GM12874 (cell line): ENCODE measurements at regions not wholly inside any gene's neighbourhood (a gene's known extent, or its start where the extent isn't known, plus 50 kb on each side); places are given as distances from the start of the nearest gene placed in this dataset.

Experiments
- TF ChIP-seq, protein P1 (sequence below): IDR thresholded peaks from 2 replicates; pipeline ENCODE4 v1.5.1; 2011; ENCODE audit warnings: low read depth, mild to moderate bottlenecking, control low read depth, low read length, moderate library complexity; ENCODE audit not compliant: insufficient read depth

DNA sequence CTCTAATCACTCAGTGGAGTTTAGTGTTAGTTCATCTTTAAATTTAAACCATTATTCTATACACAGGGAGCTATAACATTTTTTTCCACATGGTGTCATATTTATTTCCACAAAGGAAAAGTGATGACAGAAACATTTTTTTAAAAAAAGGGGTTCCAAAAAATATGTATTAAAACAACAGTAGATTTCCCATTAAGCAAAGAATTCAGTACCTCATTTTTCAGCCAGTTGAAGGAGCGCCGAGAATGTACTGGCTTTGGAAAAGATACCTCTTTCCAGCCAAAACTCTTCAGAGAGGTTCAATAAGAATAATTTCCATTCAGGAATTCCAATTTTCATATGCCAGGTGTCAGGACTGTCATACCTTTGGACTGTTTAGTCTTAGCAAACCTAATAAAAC, 250.5 kb upstream of the MEOX2 start:
- TF ChIP-seq, protein P1, sequence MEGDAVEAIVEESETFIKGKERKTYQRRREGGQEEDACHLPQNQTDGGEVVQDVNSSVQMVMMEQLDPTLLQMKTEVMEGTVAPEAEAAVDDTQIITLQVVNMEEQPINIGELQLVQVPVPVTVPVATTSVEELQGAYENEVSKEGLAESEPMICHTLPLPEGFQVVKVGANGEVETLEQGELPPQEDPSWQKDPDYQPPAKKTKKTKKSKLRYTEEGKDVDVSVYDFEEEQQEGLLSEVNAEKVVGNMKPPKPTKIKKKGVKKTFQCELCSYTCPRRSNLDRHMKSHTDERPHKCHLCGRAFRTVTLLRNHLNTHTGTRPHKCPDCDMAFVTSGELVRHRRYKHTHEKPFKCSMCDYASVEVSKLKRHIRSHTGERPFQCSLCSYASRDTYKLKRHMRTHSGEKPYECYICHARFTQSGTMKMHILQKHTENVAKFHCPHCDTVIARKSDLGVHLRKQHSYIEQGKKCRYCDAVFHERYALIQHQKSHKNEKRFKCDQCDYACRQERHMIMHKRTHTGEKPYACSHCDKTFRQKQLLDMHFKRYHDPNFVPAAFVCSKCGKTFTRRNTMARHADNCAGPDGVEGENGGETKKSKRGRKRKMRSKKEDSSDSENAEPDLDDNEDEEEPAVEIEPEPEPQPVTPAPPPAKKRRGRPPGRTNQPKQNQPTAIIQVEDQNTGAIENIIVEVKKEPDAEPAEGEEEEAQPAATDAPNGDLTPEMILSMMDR: no peak

DNA sequence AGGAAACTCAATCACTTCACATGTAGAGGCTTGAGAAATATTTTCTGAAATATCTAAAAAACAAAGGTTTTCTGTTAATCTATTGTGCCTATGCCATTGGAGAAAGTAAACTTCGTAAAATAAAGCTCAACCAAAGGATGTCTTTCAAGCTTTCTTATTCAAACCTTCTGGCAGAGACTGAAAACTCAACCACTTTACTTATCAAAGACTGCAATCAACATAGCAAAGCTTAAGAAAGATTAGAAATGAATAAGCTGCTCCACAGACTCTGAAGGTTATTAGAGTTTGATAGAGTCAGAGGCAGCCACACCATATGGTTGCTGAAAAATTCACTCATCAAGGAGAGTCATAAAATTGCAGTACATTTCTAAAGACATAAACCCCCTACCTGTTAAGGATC, 245.8 kb upstream of the MEOX2 start:
- TF ChIP-seq, protein P1: no peak

DNA sequence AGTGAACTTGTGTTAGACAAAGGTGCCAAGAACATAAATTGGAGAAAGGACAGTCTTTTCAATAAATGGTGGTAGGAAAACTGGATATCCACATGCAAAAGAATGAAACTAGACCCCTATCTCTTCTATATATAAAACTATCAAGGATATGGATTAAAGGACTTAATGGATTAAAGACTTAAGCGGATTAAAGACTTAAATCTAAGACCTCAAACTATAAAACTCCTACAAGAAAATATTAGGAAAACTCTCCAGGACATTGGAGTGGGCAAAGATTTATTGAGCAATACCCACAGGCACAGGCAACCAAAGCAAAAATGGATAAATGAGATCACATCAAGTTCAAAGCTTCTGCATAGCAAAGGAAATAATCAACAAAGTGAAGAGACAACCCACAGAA, 242.9 kb upstream of the MEOX2 start:
- TF ChIP-seq, protein P1: no peak

DNA sequence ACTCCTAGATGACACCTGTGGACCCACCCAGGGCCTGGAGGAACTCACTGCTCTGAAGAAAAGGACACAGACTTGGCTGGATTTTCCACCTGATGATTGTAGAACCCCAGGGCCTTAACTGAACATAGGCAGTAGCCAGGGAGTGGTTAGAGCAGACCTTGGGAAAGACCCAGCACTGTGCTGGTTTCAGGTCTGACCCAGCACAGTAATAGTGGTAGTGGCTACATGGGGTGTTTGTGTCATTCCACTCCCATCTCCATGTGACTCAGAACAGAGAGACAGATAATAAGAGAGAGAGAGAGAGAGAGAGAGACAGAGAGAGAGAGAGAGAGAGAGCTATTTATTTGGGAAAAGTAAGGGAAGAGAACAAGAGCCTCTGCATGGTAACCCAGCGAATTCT, 239.1 kb upstream of the MEOX2 start:
- TF ChIP-seq, protein P1: no peak

GRCh38 chr7:15924910-15925309, 238.4 kb upstream of the MEOX2 start:
- TF ChIP-seq, protein P1: no peak

GRCh38 chr7:15922002-15922401, 235.5 kb upstream of the MEOX2 start:
- TF ChIP-seq, protein P1: no peak

DNA sequence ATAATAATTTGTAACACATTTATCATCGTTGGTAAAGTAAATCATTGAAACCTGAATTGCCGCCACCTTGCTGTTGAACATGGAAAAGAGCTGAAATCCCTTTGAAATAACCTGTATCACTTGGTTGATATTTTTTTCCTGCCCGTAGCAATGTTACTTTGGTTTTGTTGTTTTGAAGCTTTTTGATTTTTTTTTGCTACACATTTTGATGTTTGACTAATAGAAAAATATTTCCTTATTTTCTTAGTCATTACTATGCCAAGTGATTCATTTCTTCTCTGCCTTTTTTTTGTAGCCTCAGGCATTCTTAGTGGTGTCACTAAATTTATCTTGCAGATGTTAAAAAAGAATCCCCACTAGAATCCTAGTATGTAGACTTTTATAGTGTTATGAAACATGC, 235.1 kb upstream of the MEOX2 start:
- TF ChIP-seq, protein P1: no peak

DNA sequence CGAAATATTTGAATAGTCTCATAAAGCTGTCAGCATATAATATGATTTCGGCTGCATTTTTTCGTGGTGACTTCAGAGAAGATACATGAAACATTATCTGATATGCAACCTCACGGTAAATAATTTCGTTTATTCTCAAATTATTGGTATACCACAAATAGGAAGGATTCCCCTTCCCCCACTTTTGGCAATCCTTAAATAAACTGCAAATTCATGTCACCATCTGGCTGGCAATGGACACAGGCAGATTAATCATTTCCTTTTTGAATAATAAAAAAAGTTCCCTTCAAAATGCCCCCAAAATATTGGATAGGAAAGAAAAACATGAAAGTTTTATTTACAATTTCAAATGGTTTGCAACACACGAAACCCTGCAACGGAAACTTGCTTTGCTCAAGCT, 234.5 kb upstream of the MEOX2 start:
- TF ChIP-seq, protein P1: no peak
